Karpas-422 (cell line): ENCODE measurements at regions not wholly inside any gene's neighbourhood (a gene's known extent, or its start where the extent isn't known, plus 50 kb on each side); places are given as distances from the start of the nearest gene placed in this dataset.
A peak's percentile ranks its signal among the peaks of the same experiment; 100 is the strongest.

Source experiments
- DNase-seq: peaks from one replicate; pipeline ENCODE4 v3.0.0-alpha.2; 2015
- H2AFZ ChIP-seq: fragments of 200-600 bp; sonication (generic); 2 replicates; pipeline ENCODE4 v1.6.1; 2014; ENCODE audit warnings: antibody characterized with exemption, low read length, mixed read lengths
- H3K27ac ChIP-seq: fragments of 200-600 bp; sonication (generic); 2 replicates; pipeline ENCODE4 v1.5.1; 2014; ENCODE audit warnings: mild to moderate bottlenecking, low read length, moderate library complexity
- H3K27me3 ChIP-seq: fragments of 200-600 bp; sonication (generic); 2 replicates; pipeline ENCODE4 v1.6.1; 2014; ENCODE audit warnings: low read length, mixed read lengths
- H3K36me3 ChIP-seq: fragments of 200-600 bp; sonication (generic); 2 replicates; pipeline ENCODE4 v1.6.1; 2014; ENCODE audit warnings: low read length, mixed read lengths; ENCODE audit not compliant: insufficient read depth
- H3K4me1 ChIP-seq: fragments of 200-600 bp; sonication (generic); 2 replicates; pipeline ENCODE4 v1.6.1; 2014; ENCODE audit warnings: mild to moderate bottlenecking, low read length, mixed read lengths
- H3K4me2 ChIP-seq: fragments of 200-600 bp; sonication (generic); 2 replicates; pipeline ENCODE4 v1.6.1; 2014; ENCODE audit warnings: low read length, low read depth, mild to moderate bottlenecking; ENCODE audit not compliant: poor library complexity, severe bottlenecking
- H3K4me3 ChIP-seq: fragments of 200-600 bp; sonication (generic); 2 replicates; pipeline ENCODE4 v1.5.1; 2014; ENCODE audit warnings: mild to moderate bottlenecking, antibody characterized with exemption, low read length, mixed read lengths
- H3K79me2 ChIP-seq: fragments of 200-600 bp; sonication (generic); 2 replicates; pipeline ENCODE4 v1.6.1; 2014; ENCODE audit warnings: mild to moderate bottlenecking, low read length, mixed read lengths
- H3K9ac ChIP-seq: fragments of 200-600 bp; sonication (generic); 2 replicates; pipeline ENCODE4 v1.6.0; 2014; ENCODE audit warnings: low read length
- H3K9me2 ChIP-seq: fragments of 200-600 bp; sonication (generic), shearing (Covaris generic); replicated peaks from 2 replicates; pipeline ENCODE4 v1.6.0; 2014; ENCODE audit warnings: mild to moderate bottlenecking, low read length, moderate library complexity; ENCODE audit not compliant: insufficient read depth
- H3K9me3 ChIP-seq: fragments of 300-700, 200-600 bp; sonication (generic); 2 replicates; pipeline ENCODE4 v1.6.1; 2014; ENCODE audit warnings: low read length, mixed read lengths
- H4K20me1 ChIP-seq: fragments of 200-600 bp; sonication (generic); 2 replicates; pipeline ENCODE4 v1.6.1; 2014; ENCODE audit warnings: mild to moderate bottlenecking, antibody characterized with exemption, low read length, low read depth; ENCODE audit not compliant: insufficient read depth

GRCh38 chr16:27681681-27682080 lies 131.7 kb downstream of the KATNIP start:
- H3K9me2 ChIP-seq = no peaks in the 10 kb centered on the region
- H3K4me2 ChIP-seq = no peak overlapping the region
- H3K79me2 ChIP-seq = no peaks in the 10 kb centered on the region
- H3K4me1 ChIP-seq = no peaks in the 10 kb centered on the region
- no peaks in the 10 kb centered on the region; the same call in 1 of the 2 replicates for H3K36me3 ChIP-seq
- no peak overlapping the region for H2AFZ ChIP-seq
- no peaks in the 10 kb centered on the region for H3K27me3 ChIP-seq
- H3K9ac ChIP-seq = no peak overlapping the region
- H3K9me3 ChIP-seq = no peaks in the 10 kb centered on the region
- DNase-seq = no peak
- no peak overlapping the region for H3K4me3 ChIP-seq
- H3K27ac ChIP-seq = no peak overlapping the region
- no peaks in the 10 kb centered on the region for H4K20me1 ChIP-seq

GRCh38 chr16:27684047-27684446 lies 134.1 kb downstream of the KATNIP start:
- DNase-seq = no peak

GRCh38 chr16:27685807-27686206 lies 135.9 kb downstream of the KATNIP start:
- Histone ChIP-seq H3K9me2 (no peaks in the 10 kb centered on the region), H3K36me3 (no peaks in the 10 kb centered on the region), H3K9ac (no peak overlapping the region), H3K27ac (no peak overlapping the region), H3K4me1 (no peaks in the 10 kb centered on the region), H3K4me3 (no peak overlapping the region), H3K9me3 (no peaks in the 10 kb centered on the region), H3K27me3 (no peaks in the 10 kb centered on the region), H4K20me1 (no peaks in the 10 kb centered on the region), H3K79me2 (no peaks in the 10 kb centered on the region), H2AFZ (no peak overlapping the region), H3K4me2 (no peak overlapping the region)
- DNase-seq = no peak

More at GRCh38 chr16:27684047-27684446, 134.1 kb downstream of the KATNIP start:
- Histone ChIP-seq H3K4me3 (no peak overlapping the region), H2AFZ (no peak overlapping the region), H3K9me2 (no peaks in the 10 kb centered on the region), H3K9me3 (no peaks in the 10 kb centered on the region), H3K4me2 (no peak overlapping the region), H3K27me3 (no peaks in the 10 kb centered on the region), H4K20me1 (no peaks in the 10 kb centered on the region), H3K9ac (no peak overlapping the region), H3K4me1 (no peaks in the 10 kb centered on the region), H3K36me3 (no peaks in the 10 kb centered on the region), H3K27ac (no peak overlapping the region), H3K79me2 (no peaks in the 10 kb centered on the region)

GRCh38 chr16:27686926-27687325 lies 137.0 kb downstream of the KATNIP start:
- Histone ChIP-seq H3K4me2 (no peak overlapping the region), H3K79me2 (no peaks in the 10 kb centered on the region), H3K36me3 (no peaks in the 10 kb centered on the region), H4K20me1 (no peaks in the 10 kb centered on the region), H3K9me3 (no peaks in the 10 kb centered on the region), H3K4me1 (no peaks in the 10 kb centered on the region), H3K9ac (no peak overlapping the region), H3K27me3 (no peaks in the 10 kb centered on the region), H3K9me2 (no peaks in the 10 kb centered on the region), H3K4me3 (no peak overlapping the region), H3K27ac (no peak overlapping the region), H2AFZ (no peak overlapping the region)
- no peak for DNase-seq

GRCh38 chr16:27687605-27688004 lies 137.7 kb downstream of the KATNIP start:
- Histone ChIP-seq H3K4me1 (no peaks in the 10 kb centered on the region), H3K4me3 (no peak overlapping the region), H3K79me2 (no peaks in the 10 kb centered on the region), H3K9me2 (no peaks in the 10 kb centered on the region), H3K27ac (no peak overlapping the region), H4K20me1 (no peaks in the 10 kb centered on the region), H2AFZ (no peak overlapping the region), H3K4me2 (no peak overlapping the region), H3K36me3 (no peaks in the 10 kb centered on the region), H3K9ac (no peak overlapping the region), H3K27me3 (no peaks in the 10 kb centered on the region), H3K9me3 (no peaks in the 10 kb centered on the region)
- DNase-seq = no peak

- no peaks in the 10 kb centered on the region for H3K36me3 ChIP-seq
- no peaks in the 10 kb centered on the region for H3K4me1 ChIP-seq
- no peaks in the 10 kb centered on the region for H3K9me2 ChIP-seq
- H3K9me3 ChIP-seq = no peaks in the 10 kb centered on the region
- H3K4me3 ChIP-seq = no peak overlapping the region
- no peak overlapping the region for H2AFZ ChIP-seq
- no peak overlapping the region for H3K9ac ChIP-seq
- no peaks in the 10 kb centered on the region for H3K27me3 ChIP-seq
- no peaks in the 10 kb centered on the region for H3K79me2 ChIP-seq
- no peaks in the 10 kb centered on the region for H4K20me1 ChIP-seq
- no peak overlapping the region for H3K4me2 ChIP-seq
- no peak overlapping the region for H3K27ac ChIP-seq
- DNase-seq = no peak
These were observed 139.8 kb downstream of the KATNIP start for GRCh38 chr16:27689711-27690110.

- no peak overlapping the region for H3K4me2 ChIP-seq
- no peaks in the 10 kb centered on the region for H3K79me2 ChIP-seq
- H3K4me3 ChIP-seq = no peak overlapping the region
- no peaks in the 10 kb centered on the region for H3K4me1 ChIP-seq
- H2AFZ ChIP-seq = no peak overlapping the region
- H3K36me3 ChIP-seq = no peaks in the 10 kb centered on the region
- no peaks in the 10 kb centered on the region for H3K9me2 ChIP-seq
- H3K27ac ChIP-seq = no peak overlapping the region
- H3K9me3 ChIP-seq = no peaks in the 10 kb centered on the region
- DNase-seq = peak; percentile 75
- no peaks in the 10 kb centered on the region for H4K20me1 ChIP-seq
- no peak overlapping the region for H3K9ac ChIP-seq
- H3K27me3 ChIP-seq = no peaks in the 10 kb centered on the region
These were observed 140.7 kb downstream of the KATNIP start for GRCh38 chr16:27690608-27691007.

GRCh38 chr16:27691721-27692120 lies 141.8 kb downstream of the KATNIP start:
- Histone ChIP-seq H3K36me3 (no peaks in the 10 kb centered on the region), H3K79me2 (no peaks in the 10 kb centered on the region), H3K4me2 (no peak overlapping the region), H4K20me1 (no peaks in the 10 kb centered on the region), H3K4me3 (no peak overlapping the region), H3K9ac (no peak overlapping the region), H3K9me2 (no peaks in the 10 kb centered on the region), H2AFZ (no peak overlapping the region), H3K27ac (no peak overlapping the region), H3K27me3 (no peaks in the 10 kb centered on the region), H3K4me1 (no peaks in the 10 kb centered on the region), H3K9me3 (no peaks in the 10 kb centered on the region)
- no peak for DNase-seq

- Histone ChIP-seq H3K9me3 (no peaks in the 10 kb centered on the region), H3K4me2 (no peak overlapping the region), H3K9me2 (no peaks in the 10 kb centered on the region), H3K36me3 (no peaks in the 10 kb centered on the region), H3K27me3 (no peaks in the 10 kb centered on the region), H3K79me2 (no peaks in the 10 kb centered on the region), H2AFZ (no peak overlapping the region), H3K4me3 (no peak overlapping the region), H3K27ac (no peak overlapping the region), H4K20me1 (no peaks in the 10 kb centered on the region), H3K4me1 (no peaks in the 10 kb centered on the region), H3K9ac (no peak overlapping the region)
- no peak for DNase-seq
These were observed 142.6 kb downstream of the KATNIP start for GRCh38 chr16:27692576-27692975.
